LoVo (cell line): ENCODE measurements at regions not wholly inside any gene's neighbourhood (a gene's known extent, or its start where the extent isn't known, plus 50 kb on each side); places are given as distances from the start of the nearest gene placed in this dataset.
A peak's percentile ranks its signal among the peaks of the same experiment; 100 is the strongest.

ENCODE experiments used
- DNase-seq: peaks from one replicate; pipeline ENCODE4 v3.0.0-alpha.2; 2016; ENCODE audit warnings: low spot score

GRCh38 chr11:130614591-130614990 lies 166.1 kb downstream of the ADAMTS15 start:
- DNase-seq = no peak

GRCh38 chr11:130615561-130615960 lies 167.1 kb downstream of the ADAMTS15 start:
- DNase-seq = no peak

GRCh38 chr11:130616573-130616972 lies 168.1 kb downstream of the ADAMTS15 start:
- DNase-seq = no peak

GRCh38 chr11:130617001-130617400 lies 168.6 kb downstream of the ADAMTS15 start:
- DNase-seq = no peak

- no peak for DNase-seq
These were observed 172.1 kb downstream of the ADAMTS15 start for GRCh38 chr11:130620548-130620947.

- no peak for DNase-seq
These were observed 173.7 kb downstream of the ADAMTS15 start for GRCh38 chr11:130622141-130622542.

GRCh38 chr11:130623670-130624668 lies 175.5 kb downstream of the ADAMTS15 start:
- DNase-seq = no peak

GRCh38 chr11:130624971-130625544 lies 176.6 kb downstream of the ADAMTS15 start:
- no peak for DNase-seq

- DNase-seq = no peak
These were observed 177.3 kb downstream of the ADAMTS15 start for GRCh38 chr11:130625578-130626306.

- no peak for DNase-seq
These were observed 180.6 kb downstream of the ADAMTS15 start for GRCh38 chr11:130629039-130629438.

GRCh38 chr11:130631119-130631518 lies 182.7 kb downstream of the ADAMTS15 start:
- DNase-seq = peak; percentile 61

GRCh38 chr11:130633466-130633865 lies 185.0 kb downstream of the ADAMTS15 start:
- no peak for DNase-seq

GRCh38 chr11:130634186-130634585 lies 185.7 kb downstream of the ADAMTS15 start:
- no peak for DNase-seq

- DNase-seq = no peak
These were observed 186.6 kb downstream of the ADAMTS15 start for GRCh38 chr11:130634961-130635473.

GRCh38 chr11:130635937-130636630 lies 187.6 kb downstream of the ADAMTS15 start:
- DNase-seq = no peak

- peak; percentile 63 for DNase-seq
These were observed 188.4 kb downstream of the ADAMTS15 start for GRCh38 chr11:130636722-130637464.

GRCh38 chr11:130637566-130637965 lies 189.1 kb downstream of the ADAMTS15 start:
- no peak for DNase-seq

- DNase-seq = no peak
These were observed 189.6 kb downstream of the ADAMTS15 start for GRCh38 chr11:130638033-130638432.

GRCh38 chr11:130638624-130639023 lies 190.2 kb downstream of the ADAMTS15 start:
- DNase-seq = no peak

GRCh38 chr11:130639369-130639768 lies 190.9 kb downstream of the ADAMTS15 start:
- no peak for DNase-seq

- DNase-seq = no peak
These were observed 192.1 kb downstream of the ADAMTS15 start for GRCh38 chr11:130640526-130640925.
